ENCODE measurements at regions not wholly inside any gene's neighbourhood (a gene's known extent, or its start where the extent isn't known, plus 50 kb on each side); places are given as distances from the start of the nearest gene placed in this dataset.

DNA sequence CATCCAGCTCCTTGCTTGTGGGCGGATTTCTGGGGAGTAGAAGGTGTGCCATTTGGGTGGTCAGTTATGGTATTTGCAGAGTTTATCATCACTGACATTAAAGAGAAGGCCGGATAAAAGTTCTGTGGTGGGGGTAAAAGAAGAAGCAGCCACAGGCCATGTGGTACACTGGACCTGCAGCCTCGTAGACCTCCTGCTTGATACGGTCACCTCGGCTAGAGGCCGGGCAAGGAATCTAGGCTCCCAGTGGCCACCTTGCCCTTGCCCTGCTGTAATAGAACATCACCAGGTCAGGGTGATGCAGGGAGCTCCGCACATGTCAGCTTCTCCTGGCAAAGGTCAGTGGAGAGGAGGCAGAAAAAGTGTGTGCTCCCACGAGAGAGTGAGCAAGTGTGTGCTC is 376.1 kb upstream of the IRX4 start:
- DNase-seq (ENCODE audit: low spot score in 2 of 2), result no peak
- WGBS, 2 donors, result 86 to 91% methylated on average over 8 of the region's 8 CpGs
- H3K4me3 ChIP-seq (ENCODE audit: low read depth, poor library complexity, severe bottlenecking), result no peak overlapping the region
- TF ChIP-seq, protein P1, sequence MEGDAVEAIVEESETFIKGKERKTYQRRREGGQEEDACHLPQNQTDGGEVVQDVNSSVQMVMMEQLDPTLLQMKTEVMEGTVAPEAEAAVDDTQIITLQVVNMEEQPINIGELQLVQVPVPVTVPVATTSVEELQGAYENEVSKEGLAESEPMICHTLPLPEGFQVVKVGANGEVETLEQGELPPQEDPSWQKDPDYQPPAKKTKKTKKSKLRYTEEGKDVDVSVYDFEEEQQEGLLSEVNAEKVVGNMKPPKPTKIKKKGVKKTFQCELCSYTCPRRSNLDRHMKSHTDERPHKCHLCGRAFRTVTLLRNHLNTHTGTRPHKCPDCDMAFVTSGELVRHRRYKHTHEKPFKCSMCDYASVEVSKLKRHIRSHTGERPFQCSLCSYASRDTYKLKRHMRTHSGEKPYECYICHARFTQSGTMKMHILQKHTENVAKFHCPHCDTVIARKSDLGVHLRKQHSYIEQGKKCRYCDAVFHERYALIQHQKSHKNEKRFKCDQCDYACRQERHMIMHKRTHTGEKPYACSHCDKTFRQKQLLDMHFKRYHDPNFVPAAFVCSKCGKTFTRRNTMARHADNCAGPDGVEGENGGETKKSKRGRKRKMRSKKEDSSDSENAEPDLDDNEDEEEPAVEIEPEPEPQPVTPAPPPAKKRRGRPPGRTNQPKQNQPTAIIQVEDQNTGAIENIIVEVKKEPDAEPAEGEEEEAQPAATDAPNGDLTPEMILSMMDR (IDR thresholded peaks at IDR 0.05), result no peak
- no peak for TF ChIP-seq POLR2A (IDR thresholded peaks at IDR 0.05)
- intact Hi-C loops (cut with DNase I; ENCODE audit: low total_unique reads), result no loop called here

GRCh38 chr5:2257326-2258244 is 374.9 kb upstream of the IRX4 start:
- 89 to 93% methylated on average over 20 of the region's 20 CpGs for WGBS, 2 donors
- TF ChIP-seq, protein P1 (IDR thresholded peaks at IDR 0.05), result no peak
- TF ChIP-seq POLR2A (IDR thresholded peaks at IDR 0.05), result no peak
- H3K4me3 ChIP-seq (ENCODE audit: low read depth, poor library complexity, severe bottlenecking), result no peak overlapping the region
- no peak for DNase-seq (ENCODE audit: low spot score in 2 of 2)
- intact Hi-C loops (cut with DNase I; ENCODE audit: low total_unique reads), result no loop called here

- no peak overlapping the region for H3K4me3 ChIP-seq (ENCODE audit: low read depth, poor library complexity, severe bottlenecking)
- WGBS, 2 donors, result 77 to 79% methylated on average over 14 of the region's 15 CpGs
- intact Hi-C loops (cut with DNase I; ENCODE audit: low total_unique reads), result no loop called here
- no peak for DNase-seq (ENCODE audit: low spot score in 2 of 2)
- no peak for TF ChIP-seq POLR2A (IDR thresholded peaks at IDR 0.05)
- TF ChIP-seq, protein P1 (IDR thresholded peaks at IDR 0.05), result no peak
Observed at GRCh38 chr5:2256691-2257280, 374.1 kb upstream of the IRX4 start.

- intact Hi-C loops (cut with DNase I; ENCODE audit: low total_unique reads), result no loop called here
- no peak for TF ChIP-seq POLR2A (IDR thresholded peaks at IDR 0.05)
- TF ChIP-seq, protein P1 (IDR thresholded peaks at IDR 0.05), result no peak
- H3K4me3 ChIP-seq (ENCODE audit: low read depth, poor library complexity, severe bottlenecking), result no peak overlapping the region
- no peak for DNase-seq (ENCODE audit: low spot score in 2 of 2)
- WGBS, 2 donors, result 76 to 90% methylated on average over 12 to 14 of the region's 14 CpGs
Observed at GRCh38 chr5:2255915-2256690, 373.4 kb upstream of the IRX4 start.

DNA sequence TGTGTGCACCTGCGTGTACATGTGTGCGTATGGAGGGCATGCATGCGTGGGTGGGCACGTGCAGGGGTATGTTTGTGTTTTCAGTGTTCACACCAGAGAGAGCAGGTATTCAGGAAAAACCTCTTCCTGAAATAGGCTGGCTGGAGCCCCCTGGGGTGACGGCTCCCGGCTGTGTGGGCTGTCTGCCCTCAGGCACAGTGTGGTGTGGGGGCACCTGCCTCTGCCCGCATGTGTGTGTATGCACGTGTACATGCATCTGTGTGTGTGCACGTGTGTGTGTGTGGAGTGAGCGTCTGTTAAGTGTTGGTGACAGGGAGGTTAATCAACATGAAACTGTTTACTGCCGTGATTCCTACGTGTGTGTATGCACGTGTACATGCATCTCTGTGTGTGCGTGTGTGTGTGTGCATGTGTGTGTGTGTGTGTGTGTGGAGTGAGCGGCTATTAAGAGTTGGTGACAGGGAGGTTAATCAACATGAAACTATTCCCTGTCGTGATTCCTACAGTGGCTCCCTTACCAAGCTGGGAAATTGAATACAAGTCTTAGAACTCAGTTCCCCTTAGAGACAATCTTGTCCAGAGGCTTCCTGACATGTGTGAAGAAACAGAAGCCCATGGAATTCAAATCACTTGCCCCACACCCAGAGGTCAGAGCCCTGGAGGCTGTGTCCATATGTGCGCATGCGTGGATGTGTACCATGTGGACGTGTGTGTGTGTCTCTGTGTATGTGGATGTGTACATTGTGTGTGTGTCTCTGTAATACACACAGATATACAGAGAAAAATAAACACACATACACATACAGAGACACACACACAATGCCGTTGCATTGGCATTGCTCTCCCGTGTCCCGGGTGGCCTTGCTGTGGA is 372.4 kb upstream of the IRX4 start:
- no peak overlapping the region for H3K4me3 ChIP-seq (ENCODE audit: low read depth, poor library complexity, severe bottlenecking)
- DNase-seq (ENCODE audit: low spot score in 2 of 2), result no peak
- intact Hi-C loops (cut with DNase I; ENCODE audit: low total_unique reads), result no loop called here
- 73 to 75% methylated on average over 22 of the region's 22 CpGs for WGBS, 2 donors
- TF ChIP-seq, protein P1 (IDR thresholded peaks at IDR 0.05), result no peak
- no peak for TF ChIP-seq POLR2A (IDR thresholded peaks at IDR 0.05)

All from lower leg skin (tissue), 4 donors.